ENCODE measurements at regions not wholly inside any gene's neighbourhood (a gene's known extent, or its start where the extent isn't known, plus 50 kb on each side); places are given as distances from the start of the nearest gene placed in this dataset.

DNA sequence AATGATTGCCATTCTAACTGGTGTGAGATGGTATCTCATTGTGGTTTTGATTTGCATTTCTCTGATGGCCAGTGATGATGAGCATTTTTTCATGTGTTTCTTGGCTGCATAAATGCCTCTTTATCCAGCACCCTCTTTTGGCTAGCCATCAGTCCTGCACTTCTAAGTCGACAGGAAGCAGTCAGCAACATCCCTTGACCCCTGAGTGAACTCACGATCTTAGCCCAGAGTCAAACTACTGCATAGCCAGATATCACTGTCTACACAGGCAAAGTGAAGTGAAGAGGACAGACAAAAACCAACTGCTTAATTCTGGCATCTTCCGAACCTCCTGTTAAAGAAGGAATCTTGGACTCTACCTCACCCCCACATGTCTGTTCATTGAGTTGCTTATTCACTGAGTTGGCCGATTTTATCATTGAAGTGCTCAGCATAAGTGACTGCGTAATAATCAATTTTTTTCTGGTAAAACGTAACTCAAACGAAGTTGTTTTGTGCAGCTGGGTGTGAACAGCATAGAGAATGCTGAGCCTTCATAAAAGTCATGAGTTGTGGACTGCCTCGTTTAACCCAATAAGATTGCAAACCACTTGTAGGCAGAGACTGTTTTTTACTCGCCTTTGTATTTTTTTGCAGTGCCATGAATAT is 304.2 kb downstream of the COG6 start:
- TF ChIP-seq NBN (IDR thresholded peaks at IDR 0.05) = no peak
- no peak for TF ChIP-seq CHD2 (IDR thresholded peaks at IDR 0.05; ENCODE audit: borderline replicate concordance, low read depth, low read length)
- TF ChIP-seq, protein P1, sequence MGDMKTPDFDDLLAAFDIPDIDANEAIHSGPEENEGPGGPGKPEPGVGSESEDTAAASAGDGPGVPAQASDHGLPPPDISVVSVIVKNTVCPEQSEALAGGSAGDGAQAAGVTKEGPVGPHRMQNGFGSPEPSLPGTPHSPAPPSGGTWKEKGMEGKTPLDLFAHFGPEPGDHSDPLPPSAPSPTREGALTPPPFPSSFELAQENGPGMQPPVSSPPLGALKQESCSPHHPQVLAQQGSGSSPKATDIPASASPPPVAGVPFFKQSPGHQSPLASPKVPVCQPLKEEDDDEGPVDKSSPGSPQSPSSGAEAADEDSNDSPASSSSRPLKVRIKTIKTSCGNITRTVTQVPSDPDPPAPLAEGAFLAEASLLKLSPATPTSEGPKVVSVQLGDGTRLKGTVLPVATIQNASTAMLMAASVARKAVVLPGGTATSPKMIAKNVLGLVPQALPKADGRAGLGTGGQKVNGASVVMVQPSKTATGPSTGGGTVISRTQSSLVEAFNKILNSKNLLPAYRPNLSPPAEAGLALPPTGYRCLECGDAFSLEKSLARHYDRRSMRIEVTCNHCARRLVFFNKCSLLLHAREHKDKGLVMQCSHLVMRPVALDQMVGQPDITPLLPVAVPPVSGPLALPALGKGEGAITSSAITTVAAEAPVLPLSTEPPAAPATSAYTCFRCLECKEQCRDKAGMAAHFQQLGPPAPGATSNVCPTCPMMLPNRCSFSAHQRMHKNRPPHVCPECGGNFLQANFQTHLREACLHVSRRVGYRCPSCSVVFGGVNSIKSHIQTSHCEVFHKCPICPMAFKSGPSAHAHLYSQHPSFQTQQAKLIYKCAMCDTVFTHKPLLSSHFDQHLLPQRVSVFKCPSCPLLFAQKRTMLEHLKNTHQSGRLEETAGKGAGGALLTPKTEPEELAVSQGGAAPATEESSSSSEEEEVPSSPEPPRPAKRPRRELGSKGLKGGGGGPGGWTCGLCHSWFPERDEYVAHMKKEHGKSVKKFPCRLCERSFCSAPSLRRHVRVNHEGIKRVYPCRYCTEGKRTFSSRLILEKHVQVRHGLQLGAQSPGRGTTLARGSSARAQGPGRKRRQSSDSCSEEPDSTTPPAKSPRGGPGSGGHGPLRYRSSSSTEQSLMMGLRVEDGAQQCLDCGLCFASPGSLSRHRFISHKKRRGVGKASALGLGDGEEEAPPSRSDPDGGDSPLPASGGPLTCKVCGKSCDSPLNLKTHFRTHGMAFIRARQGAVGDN (IDR thresholded peaks at IDR 0.05) = no peak
- TF ChIP-seq, protein P2, sequence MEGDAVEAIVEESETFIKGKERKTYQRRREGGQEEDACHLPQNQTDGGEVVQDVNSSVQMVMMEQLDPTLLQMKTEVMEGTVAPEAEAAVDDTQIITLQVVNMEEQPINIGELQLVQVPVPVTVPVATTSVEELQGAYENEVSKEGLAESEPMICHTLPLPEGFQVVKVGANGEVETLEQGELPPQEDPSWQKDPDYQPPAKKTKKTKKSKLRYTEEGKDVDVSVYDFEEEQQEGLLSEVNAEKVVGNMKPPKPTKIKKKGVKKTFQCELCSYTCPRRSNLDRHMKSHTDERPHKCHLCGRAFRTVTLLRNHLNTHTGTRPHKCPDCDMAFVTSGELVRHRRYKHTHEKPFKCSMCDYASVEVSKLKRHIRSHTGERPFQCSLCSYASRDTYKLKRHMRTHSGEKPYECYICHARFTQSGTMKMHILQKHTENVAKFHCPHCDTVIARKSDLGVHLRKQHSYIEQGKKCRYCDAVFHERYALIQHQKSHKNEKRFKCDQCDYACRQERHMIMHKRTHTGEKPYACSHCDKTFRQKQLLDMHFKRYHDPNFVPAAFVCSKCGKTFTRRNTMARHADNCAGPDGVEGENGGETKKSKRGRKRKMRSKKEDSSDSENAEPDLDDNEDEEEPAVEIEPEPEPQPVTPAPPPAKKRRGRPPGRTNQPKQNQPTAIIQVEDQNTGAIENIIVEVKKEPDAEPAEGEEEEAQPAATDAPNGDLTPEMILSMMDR (IDR thresholded peaks at IDR 0.05 in 2 of 3, conservative IDR thresholded peaks at IDR 0.05 in 1 of 3; ENCODE audit: control insufficient read depth in 2 of 3, extremely low read depth in 1 of 3, insufficient read depth in 1 of 3, low read depth in 3 of 3, low read length in 3 of 3) = no peak
- TF ChIP-seq ZNF207 (IDR thresholded peaks at IDR 0.05; ENCODE audit: borderline replicate concordance) = no peak
- TF ChIP-seq SMAD1 (IDR thresholded peaks at IDR 0.05; ENCODE audit: low read depth, partially characterized antibody) = no peak
- no peak for TF ChIP-seq POLR2A (IDR thresholded peaks at IDR 0.05; ENCODE audit: low read depth, low read length)
- no peak for TF ChIP-seq MAX (IDR thresholded peaks at IDR 0.05; ENCODE audit: low read depth, low read length)
- no peak for TF ChIP-seq FOXK2 (IDR thresholded peaks at IDR 0.05)
- TF ChIP-seq NFIC (IDR thresholded peaks at IDR 0.05; ENCODE audit: low read depth, low read length) = no peak
- TF ChIP-seq POLR2AphosphoS5 (IDR thresholded peaks at IDR 0.05; ENCODE audit: low read length) = no peak
- TF ChIP-seq SMC3 (IDR thresholded peaks at IDR 0.05; ENCODE audit: borderline replicate concordance, low read length) = no peak
- no peak for TF ChIP-seq ETV6 (conservative IDR thresholded peaks at IDR 0.05 in 1 of 2, IDR thresholded peaks at IDR 0.05 in 1 of 2; ENCODE audit: borderline replicate concordance in 1 of 2, low read depth in 1 of 2)
